ENCODE measurements at regions not wholly inside any gene's neighbourhood (a gene's known extent, or its start where the extent isn't known, plus 50 kb on each side); places are given as distances from the start of the nearest gene placed in this dataset.

DNA sequence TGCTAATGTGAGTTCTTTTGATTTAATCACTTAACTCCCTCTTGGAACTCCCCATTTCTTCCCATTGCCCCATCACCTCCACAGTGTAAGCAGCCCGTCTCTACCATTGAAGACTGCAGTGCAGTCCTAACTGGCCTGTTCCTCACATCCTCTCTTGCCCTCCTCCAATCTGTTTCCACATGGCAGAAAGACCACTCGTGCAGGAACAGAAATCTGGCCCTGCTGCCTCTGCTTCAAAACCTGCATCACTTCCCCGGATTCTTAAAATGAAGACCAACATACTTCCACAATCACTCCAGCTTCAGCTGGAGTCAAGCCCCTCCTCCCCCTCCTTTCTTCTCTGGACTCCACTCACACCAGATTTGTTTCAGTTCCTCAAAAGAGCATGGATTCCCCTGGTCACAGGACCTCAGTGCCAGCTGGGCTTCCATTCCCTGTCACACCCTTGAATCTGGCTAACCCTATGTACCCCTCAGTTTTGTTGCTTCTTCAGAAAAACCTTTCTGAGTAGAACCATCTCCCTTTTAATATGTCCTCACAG is 802.3 kb downstream of the MAFB start:
- H3K4me1 Mint-ChIP-seq (ENCODE audit: low read depth): no peaks in the 10 kb centered on the region
- H3K36me3 ChIP-seq (ENCODE audit: insufficient read depth, low read length): no peaks in the 10 kb centered on the region
- no peak overlapping the region for H3K27ac ChIP-seq (ENCODE audit: low read depth in 1 of 2, low read length in 2 of 2)
- no peak overlapping the region for H3K27ac Mint-ChIP-seq
- H3K9me3 ChIP-seq (ENCODE audit: control insufficient read depth in 1 of 2, insufficient read depth in 1 of 2, low read length in 2 of 2): no peaks in the 10 kb centered on the region
- no peaks in the 10 kb centered on the region for H3K4me1 ChIP-seq (ENCODE audit: insufficient read depth, low read length)
- DNase-seq (peak in 2 of 14 experiments; percentile 2 to 7), ATAC-seq (ENCODE audit: poor library complexity) (no peak)
- ChIA-PET CTCF (no interaction called here), POLR2A (no interaction called here)
- TF ChIP-seq, protein P1, sequence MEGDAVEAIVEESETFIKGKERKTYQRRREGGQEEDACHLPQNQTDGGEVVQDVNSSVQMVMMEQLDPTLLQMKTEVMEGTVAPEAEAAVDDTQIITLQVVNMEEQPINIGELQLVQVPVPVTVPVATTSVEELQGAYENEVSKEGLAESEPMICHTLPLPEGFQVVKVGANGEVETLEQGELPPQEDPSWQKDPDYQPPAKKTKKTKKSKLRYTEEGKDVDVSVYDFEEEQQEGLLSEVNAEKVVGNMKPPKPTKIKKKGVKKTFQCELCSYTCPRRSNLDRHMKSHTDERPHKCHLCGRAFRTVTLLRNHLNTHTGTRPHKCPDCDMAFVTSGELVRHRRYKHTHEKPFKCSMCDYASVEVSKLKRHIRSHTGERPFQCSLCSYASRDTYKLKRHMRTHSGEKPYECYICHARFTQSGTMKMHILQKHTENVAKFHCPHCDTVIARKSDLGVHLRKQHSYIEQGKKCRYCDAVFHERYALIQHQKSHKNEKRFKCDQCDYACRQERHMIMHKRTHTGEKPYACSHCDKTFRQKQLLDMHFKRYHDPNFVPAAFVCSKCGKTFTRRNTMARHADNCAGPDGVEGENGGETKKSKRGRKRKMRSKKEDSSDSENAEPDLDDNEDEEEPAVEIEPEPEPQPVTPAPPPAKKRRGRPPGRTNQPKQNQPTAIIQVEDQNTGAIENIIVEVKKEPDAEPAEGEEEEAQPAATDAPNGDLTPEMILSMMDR (IDR thresholded peaks at IDR 0.05): no peak
- intact Hi-C loops (cut with DNase I, micrococcal nuclease): loop anchor here in 1 of 2 experiments (10.0 kb wide), 1 partner anchor 1078 kb away; no protein-coding TSS in a partner anchor
- no peak overlapping the region for H3K4me3 ChIP-seq (ENCODE audit: low read length)
- no peak overlapping the region for H3K4me3 Mint-ChIP-seq
- H3K36me3 Mint-ChIP-seq (ENCODE audit: low read depth): no peaks in the 10 kb centered on the region
- peaks cover 3% of the 10 kb centered on the region for H3K9me3 Mint-ChIP-seq
- no peaks in the 10 kb centered on the region for H3K27me3 Mint-ChIP-seq
- H3K27me3 ChIP-seq (ENCODE audit: control insufficient read depth in 1 of 2, insufficient read depth in 2 of 2, low read length in 2 of 2): no peaks in the 10 kb centered on the region

DNA sequence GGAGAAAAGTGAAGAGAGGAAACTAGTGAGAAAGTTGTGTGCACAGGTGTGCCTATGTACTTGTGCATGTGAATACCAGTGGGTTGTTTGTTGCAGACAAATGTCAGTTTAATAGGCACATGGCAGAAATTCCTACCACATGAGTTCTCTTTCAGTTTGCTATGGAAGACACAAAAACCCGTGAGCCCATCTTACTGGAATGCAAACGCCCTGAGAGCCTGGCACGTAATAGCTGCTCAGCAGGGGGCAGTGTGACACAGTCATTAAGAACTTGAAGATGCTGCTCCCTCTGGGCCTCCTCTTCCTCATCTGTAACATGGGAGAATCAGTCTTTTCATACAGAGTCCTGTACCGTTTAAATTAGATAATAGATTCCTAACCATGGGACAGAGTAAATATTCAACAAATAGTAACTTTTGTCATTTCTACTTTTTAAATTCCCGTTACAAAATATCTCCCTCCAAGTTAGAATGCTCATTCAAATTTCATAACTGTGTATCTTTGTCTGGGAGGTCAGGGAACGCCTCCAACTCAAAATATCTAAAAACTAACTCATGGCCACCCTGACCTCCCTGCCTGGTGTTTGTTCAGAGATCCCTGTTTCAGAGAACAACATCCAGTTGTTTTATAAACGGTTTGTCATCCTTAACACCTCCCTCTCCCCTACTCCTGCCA is 802.9 kb downstream of the MAFB start:
- Mint-ChIP-seq H3K9me3 (peaks cover 7% of the 10 kb centered on the region), H3K36me3 (ENCODE audit: low read depth) (no peaks in the 10 kb centered on the region), H3K4me1 (ENCODE audit: low read depth) (no peaks in the 10 kb centered on the region), H3K27ac (no peak overlapping the region), H3K27me3 (no peaks in the 10 kb centered on the region), H3K4me3 (no peak overlapping the region)
- no peaks in the 10 kb centered on the region for H3K27me3 ChIP-seq (ENCODE audit: control insufficient read depth in 1 of 2, insufficient read depth in 2 of 2, low read length in 2 of 2)
- H3K36me3 ChIP-seq (ENCODE audit: insufficient read depth, low read length): no peaks in the 10 kb centered on the region
- TF ChIP-seq, protein P1 (IDR thresholded peaks at IDR 0.05): no peak
- POLR2A ChIA-PET: no interaction called here
- no peaks in the 10 kb centered on the region for H3K4me1 ChIP-seq (ENCODE audit: insufficient read depth, low read length)
- no peak overlapping the region for H3K27ac ChIP-seq (ENCODE audit: low read depth in 1 of 2, low read length in 2 of 2)
- CTCF ChIA-PET: no interaction called here
- intact Hi-C loops (cut with DNase I, micrococcal nuclease): loop anchor here in 1 of 2 experiments (10.0 kb wide), 1 partner anchor 1079 kb away; no protein-coding TSS in a partner anchor
- DNase-seq (peak in 2 of 14 experiments; percentile 10 to 16), ATAC-seq (ENCODE audit: poor library complexity) (no peak)
- no peaks in the 10 kb centered on the region for H3K9me3 ChIP-seq (ENCODE audit: control insufficient read depth in 1 of 2, insufficient read depth in 1 of 2, low read length in 2 of 2)
- no peak overlapping the region for H3K4me3 ChIP-seq (ENCODE audit: low read length)

DNA sequence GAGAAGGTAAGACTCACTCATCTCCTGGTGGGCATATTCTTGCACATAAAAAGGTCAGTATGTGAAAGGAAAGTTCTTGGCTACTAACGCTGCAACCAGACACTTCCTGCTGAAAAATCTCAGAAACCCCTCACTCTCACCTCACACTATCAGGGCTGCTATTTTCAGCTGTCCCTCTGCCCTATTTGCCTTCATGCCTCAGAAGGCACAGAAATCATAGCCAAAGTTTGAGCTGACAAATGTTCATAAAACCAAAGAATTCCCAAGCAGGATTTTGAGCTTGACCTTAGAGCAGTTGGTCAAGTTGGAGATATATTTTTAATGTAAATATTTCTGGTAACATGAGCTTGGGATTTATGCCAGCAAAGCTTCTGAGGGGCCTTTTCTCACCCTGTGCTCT is 806.2 kb downstream of the MAFB start:
- no peaks in the 10 kb centered on the region for H3K9me3 ChIP-seq (ENCODE audit: control insufficient read depth in 1 of 2, insufficient read depth in 1 of 2, low read length in 2 of 2)
- H3K36me3 ChIP-seq (ENCODE audit: insufficient read depth, low read length): no peaks in the 10 kb centered on the region
- TF ChIP-seq, protein P1 (IDR thresholded peaks at IDR 0.05): no peak
- ChIA-PET POLR2A (no interaction called here), CTCF (no interaction called here)
- H3K9me3 Mint-ChIP-seq: peaks cover 7% of the 10 kb centered on the region
- H3K27ac ChIP-seq (ENCODE audit: low read depth in 1 of 2, low read length in 2 of 2): no peak overlapping the region
- no peaks in the 10 kb centered on the region for H3K36me3 Mint-ChIP-seq (ENCODE audit: low read depth)
- intact Hi-C loops (cut with DNase I, micrococcal nuclease): loop anchor here in 1 of 2 experiments (10.0 kb wide), 1 partner anchor 1082 kb away; no protein-coding TSS in a partner anchor
- no peaks in the 10 kb centered on the region for H3K4me1 ChIP-seq (ENCODE audit: insufficient read depth, low read length)
- no peaks in the 10 kb centered on the region for H3K27me3 ChIP-seq (ENCODE audit: control insufficient read depth in 1 of 2, insufficient read depth in 2 of 2, low read length in 2 of 2)
- H3K27me3 Mint-ChIP-seq: no peaks in the 10 kb centered on the region
- ATAC-seq (ENCODE audit: poor library complexity) (no peak), DNase-seq (no peak)
- H3K4me3 Mint-ChIP-seq: no peak overlapping the region
- H3K27ac Mint-ChIP-seq: no peak overlapping the region
- no peaks in the 10 kb centered on the region for H3K4me1 Mint-ChIP-seq (ENCODE audit: low read depth)
- H3K4me3 ChIP-seq (ENCODE audit: low read length): no peak overlapping the region
